NCI-H1092 treated with DMSO at 0.1 percent for 48 hours (cell line): ENCODE measurements at regions not wholly inside any gene's neighbourhood (a gene's known extent, or its start where the extent isn't known, plus 50 kb on each side); places are given as distances from the start of the nearest gene placed in this dataset.

ENCODE experiments used
- DNase-seq: peaks from one replicate; lab custom pipeline; 2025; lab: John Stamatoyannopoulos, UW

GRCh38 chr9:30661925-30662324 is 1722.5 kb upstream of the ACO1 start:
- no peak for DNase-seq

- no peak for DNase-seq
Observed at GRCh38 chr9:30670805-30671562, 1713.5 kb upstream of the ACO1 start.

GRCh38 chr9:30673132-30673531 is 1711.3 kb upstream of the ACO1 start:
- no peak for DNase-seq

DNA sequence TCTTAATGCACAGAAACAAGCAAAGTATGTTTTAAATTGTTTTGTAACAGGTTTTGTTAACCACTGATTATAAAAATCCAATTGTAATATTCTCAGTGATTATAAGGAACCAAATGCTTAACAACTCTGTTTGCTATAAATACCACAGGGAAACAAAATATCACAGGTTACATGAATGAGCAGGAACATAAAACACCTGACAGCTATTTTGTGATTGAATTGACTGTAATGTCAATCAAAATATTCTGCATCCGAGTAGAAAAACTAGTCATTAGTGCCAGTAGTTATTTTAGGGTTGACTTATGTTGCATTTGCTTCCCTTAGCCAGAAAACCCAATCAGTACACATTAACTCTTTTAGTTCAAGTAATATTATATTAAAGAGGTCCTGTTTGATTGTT is 1707.8 kb upstream of the ACO1 start:
- DNase-seq = no peak

GRCh38 chr9:30677221-30677620 is 1707.2 kb upstream of the ACO1 start:
- DNase-seq = no peak

DNA sequence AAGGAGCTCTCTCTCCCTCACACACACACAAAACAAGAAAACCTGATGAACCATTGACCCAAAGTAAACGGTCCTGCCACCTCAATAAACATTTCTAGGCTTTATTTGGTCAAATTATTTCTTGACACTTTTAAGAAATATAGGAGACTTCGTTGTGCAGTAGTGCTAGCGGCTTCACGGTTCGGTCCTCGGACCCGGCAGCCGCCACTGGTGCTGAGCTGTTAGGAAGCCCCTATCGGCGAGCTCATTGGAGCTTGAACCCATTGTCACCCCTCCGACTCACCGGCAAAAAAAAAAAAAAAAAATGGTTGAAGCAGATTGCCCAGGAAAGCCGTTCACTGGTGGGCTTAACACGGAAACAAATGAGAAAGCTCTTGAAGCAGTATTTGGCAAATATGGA is 1695.6 kb upstream of the ACO1 start:
- DNase-seq = no peak

DNA sequence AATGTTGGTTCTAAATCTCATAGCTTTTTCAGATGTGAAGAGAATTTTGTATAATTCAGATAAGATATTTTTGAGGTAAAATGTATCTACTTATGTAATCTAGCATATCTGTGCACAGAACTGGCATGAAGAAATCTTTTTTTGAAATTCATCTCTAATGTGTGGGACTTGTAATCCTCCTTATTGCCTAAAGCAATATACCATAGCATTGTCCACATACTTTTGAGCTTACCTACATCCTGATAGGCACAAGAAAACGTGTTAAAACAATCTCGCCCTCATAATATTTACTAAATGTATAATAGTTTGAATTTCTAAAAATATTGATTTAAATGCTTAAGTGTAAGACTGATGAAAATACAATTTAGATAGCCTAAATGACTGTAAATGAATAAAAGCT is 1686.5 kb upstream of the ACO1 start:
- DNase-seq = no peak

- DNase-seq = no peak
Observed at GRCh38 chr9:30711591-30711990, 1672.9 kb upstream of the ACO1 start.

DNA sequence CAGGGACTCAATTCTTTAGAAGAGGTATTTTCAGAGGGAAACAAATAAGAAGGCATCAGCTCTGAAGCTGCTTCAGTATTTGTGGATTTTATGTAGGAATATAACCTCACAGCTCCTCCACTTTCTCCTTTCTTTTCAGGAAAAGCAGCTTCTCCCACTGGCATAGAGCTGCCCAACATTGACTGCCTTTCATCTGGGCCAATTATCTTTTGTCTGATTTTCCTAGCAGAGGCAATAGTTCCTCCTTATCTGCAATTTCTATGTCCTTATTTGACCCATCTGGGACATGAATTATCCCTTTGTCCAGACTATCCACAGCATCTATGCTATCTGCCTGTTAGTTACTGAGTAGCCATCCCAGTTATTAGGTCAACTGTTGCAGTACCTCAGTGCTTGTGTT is 1671.2 kb upstream of the ACO1 start:
- no peak for DNase-seq

DNA sequence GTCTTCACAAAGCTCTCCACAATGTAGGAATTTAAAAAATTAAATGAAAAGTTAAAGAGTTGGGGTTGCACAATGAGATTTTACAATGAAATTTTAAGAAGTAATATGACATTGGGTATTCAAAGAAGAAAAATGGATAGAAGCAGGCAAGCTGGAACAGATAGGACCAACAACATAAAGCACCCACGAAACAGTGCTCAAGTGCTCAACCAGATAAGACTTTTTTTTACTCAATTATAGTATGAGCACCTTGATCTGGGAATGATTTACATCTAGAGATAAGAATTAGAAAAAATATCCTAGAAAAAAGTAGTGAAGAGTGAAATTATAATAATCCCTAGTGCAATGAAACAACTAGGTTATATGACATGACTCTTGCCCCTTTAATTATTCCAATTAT is 1670.1 kb upstream of the ACO1 start:
- no peak for DNase-seq

- no peak for DNase-seq
Observed at GRCh38 chr9:30718483-30718882, 1666.0 kb upstream of the ACO1 start.

- DNase-seq = no peak
Observed at GRCh38 chr9:30722065-30722464, 1662.4 kb upstream of the ACO1 start.

DNA sequence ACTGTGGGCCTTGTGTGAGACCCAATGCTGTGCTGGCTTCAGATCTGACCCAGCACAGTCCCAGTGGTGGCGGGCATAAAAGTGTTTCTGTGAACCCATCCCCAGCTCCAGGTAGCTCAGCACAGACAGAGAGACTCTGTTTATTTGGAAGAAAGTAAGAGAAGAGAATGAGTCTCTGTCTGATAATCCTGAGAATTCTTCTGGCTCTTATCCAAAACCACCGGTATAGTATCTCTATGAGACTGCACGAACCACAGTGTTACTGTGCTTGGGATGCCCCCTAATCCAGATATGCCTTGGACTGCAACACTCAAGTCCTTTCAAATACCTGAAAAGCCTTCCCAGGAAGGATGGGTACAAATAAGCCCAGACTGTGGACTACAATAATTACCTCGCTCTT is 1660.8 kb upstream of the ACO1 start:
- DNase-seq = no peak

GRCh38 chr9:30732060-30732459 is 1652.4 kb upstream of the ACO1 start:
- no peak for DNase-seq

- DNase-seq = no peak
Observed at GRCh38 chr9:30744871-30745270, 1639.6 kb upstream of the ACO1 start.

GRCh38 chr9:30746589-30746988 is 1637.9 kb upstream of the ACO1 start:
- DNase-seq = no peak

GRCh38 chr9:30757723-30758122 is 1626.7 kb upstream of the ACO1 start:
- DNase-seq = no peak

DNA sequence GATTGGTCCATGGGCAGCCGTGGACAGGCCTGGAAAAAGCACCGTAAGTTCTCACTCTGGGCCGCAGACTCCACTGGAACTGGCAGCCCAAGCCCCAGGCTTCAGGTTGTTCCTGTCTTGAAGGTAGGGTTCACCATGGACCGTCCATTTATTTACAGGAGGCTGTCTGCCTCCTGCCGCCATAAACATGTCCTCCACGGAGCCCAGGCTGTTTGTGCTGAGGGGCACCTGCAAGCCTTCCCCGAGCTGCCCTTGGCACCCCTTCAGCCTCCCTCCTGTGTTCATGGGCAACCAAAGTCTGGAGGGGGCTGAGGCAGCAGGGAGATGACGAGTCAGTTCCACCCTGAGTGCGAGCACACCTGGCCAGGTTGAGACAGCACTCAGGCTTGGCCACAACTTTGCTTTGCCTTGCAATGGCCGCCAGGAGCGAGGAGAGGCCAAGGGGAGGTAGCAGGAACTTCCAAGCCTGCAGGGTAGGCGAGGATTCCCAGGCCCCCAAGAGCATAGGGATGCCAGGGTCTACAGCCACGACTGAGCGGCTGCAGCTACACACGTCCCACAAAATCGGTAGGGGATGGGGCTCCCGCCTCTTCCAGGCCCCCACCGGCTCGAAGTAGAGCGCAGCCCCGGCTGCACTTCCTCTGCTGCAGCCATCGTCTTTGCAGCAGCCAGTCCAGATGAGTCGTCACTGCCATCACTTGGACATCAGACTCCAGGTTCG is 1625.6 kb upstream of the ACO1 start:
- no peak for DNase-seq

DNA sequence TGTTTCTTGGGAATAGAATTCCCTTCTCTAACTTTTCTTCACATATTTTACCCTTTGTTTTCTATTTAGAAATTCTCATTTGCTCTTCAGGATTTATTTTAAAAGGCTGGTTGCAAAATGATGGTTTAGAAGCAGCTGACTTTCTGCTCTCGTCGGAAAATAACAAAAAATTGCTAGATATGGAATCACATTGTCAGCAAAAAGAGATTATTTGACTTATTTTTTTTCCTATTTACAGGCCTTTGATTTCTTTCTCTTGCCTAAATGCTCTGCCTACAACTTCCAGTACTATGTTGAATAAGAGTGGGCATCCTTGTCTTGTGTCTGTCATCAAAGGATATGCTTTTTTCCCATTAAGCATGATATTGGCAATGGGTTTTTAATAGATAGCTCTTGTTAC is 1619.1 kb upstream of the ACO1 start:
- DNase-seq = no peak

DNA sequence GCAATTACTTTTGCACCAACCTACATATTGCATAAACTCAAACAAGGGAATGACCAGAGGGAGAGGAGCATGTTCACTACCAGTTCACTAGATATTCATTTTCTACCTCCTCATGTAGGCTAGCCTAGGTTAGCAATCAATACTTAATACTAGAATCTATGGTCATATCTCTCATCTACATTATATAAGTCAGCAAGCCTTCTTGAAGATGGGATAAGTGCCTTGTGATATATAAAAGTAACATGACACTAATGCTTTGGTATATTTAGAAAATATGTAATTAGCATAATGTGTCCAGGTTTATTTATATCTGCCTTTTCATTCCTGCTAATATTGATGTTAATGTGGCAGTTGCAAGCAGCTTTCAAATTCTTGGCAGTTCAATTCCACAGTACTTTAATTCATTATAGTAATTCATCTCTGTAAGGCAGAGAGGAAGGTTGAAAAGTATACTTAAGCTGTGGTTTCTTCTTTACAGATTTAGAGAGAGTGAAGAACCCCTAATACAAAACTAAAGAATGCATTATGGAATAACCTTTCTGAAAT is 1613.2 kb upstream of the ACO1 start:
- DNase-seq = no peak

GRCh38 chr9:30771760-30772159 is 1612.7 kb upstream of the ACO1 start:
- DNase-seq = no peak

DNA sequence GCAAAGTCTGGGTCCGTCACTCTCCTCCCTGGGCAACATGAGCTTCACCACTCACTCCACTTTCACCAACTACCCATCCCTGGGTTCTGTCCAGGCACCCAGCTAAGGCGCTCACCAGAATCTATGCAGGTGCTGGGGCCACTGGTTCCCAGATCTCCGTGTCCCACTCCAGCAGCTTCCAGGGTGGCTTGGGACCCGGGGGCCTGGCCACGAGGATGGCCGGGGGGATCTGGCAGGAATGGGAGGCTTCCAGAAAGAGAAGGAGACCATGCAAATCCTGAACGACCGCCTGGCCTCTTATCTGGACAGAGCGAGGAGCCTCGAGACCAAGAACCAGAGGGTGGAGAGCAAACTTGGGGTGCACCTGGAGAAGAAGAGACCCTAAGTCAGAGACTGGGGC is 1611.0 kb upstream of the ACO1 start:
- no peak for DNase-seq

DNA sequence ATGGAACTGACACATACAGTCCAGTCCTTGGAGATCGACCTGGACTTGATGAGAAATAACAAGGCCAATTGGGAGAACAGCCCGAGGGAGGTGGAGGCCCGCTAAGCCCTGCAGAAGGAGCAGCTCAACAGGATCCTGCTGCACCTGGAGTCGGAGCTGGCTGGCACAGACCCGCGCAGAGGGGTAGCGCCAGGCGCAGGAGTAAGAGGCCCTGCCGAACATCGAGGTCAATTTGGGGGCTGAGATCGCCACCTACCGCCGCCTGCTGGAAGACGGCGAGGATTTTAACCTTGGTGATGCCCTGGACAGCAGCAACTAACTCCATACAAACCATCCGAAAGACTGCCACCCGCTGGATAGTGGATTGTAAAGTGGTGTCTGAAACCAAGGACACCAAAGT is 1610.1 kb upstream of the ACO1 start:
- no peak for DNase-seq

DNA sequence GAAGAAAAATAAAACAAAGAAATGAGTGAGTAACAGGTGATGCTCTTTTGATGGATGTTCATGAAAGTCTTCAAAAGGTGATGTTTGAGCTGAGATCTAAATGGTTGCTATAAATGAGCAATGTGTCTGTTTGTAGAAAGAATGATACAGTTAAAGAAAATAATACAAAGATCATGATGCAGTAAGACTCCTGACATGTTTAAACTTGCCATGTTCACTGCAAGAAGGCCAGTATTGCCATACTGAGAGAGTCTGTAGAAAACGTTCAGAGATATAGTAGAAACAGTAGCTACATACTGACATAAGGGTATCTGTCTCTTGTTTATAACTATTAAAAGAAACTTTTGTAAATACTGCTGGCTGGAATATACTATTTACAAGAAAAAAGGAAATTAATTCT is 1609.2 kb upstream of the ACO1 start:
- no peak for DNase-seq
